ENCODE measurements at regions not wholly inside any gene's neighbourhood (a gene's known extent, or its start where the extent isn't known, plus 50 kb on each side); places are given as distances from the start of the nearest gene placed in this dataset.

GRCh38 chr20:4465855-4466545 is 216.9 kb upstream of the ADRA1D start:
- TF ChIP-seq CTCF (conservative IDR thresholded peaks at IDR 0.05 in 1 of 2, IDR thresholded peaks at IDR 0.05 in 1 of 2; ENCODE audit: low read depth in 1 of 2, low read length in 2 of 2): no peak
- TF ChIP-seq EZH2 (IDR thresholded peaks at IDR 0.05; ENCODE audit: low read length, missing control alignments): no peak

All from fibroblast of lung (primary cell).